ENCODE measurements at regions not wholly inside any gene's neighbourhood (a gene's known extent, or its start where the extent isn't known, plus 50 kb on each side); places are given as distances from the start of the nearest gene placed in this dataset.

DNA sequence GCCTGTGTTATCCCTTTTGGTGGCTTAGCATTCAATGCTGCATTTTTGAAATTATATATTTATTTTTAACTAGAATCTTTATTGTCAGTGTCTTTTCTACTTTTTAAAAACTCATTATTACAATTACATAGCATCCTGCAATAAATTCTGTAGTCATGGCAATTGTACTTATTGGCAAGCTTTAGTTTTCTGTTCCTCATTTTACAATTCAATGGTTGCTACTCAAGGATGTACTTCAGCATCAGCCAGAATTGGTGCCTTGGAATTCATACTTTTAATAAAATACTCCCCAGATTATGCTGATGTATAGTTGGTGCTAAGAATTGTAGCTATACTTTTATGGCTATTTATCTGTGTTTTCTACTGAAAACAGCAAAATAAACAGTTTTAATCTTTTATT is 1756.8 kb upstream of the SEL1L start:
- TF ChIP-seq, protein P1, sequence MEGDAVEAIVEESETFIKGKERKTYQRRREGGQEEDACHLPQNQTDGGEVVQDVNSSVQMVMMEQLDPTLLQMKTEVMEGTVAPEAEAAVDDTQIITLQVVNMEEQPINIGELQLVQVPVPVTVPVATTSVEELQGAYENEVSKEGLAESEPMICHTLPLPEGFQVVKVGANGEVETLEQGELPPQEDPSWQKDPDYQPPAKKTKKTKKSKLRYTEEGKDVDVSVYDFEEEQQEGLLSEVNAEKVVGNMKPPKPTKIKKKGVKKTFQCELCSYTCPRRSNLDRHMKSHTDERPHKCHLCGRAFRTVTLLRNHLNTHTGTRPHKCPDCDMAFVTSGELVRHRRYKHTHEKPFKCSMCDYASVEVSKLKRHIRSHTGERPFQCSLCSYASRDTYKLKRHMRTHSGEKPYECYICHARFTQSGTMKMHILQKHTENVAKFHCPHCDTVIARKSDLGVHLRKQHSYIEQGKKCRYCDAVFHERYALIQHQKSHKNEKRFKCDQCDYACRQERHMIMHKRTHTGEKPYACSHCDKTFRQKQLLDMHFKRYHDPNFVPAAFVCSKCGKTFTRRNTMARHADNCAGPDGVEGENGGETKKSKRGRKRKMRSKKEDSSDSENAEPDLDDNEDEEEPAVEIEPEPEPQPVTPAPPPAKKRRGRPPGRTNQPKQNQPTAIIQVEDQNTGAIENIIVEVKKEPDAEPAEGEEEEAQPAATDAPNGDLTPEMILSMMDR (IDR thresholded peaks at IDR 0.05): no peak
- TF ChIP-seq POLR2A (IDR thresholded peaks at IDR 0.05): no peak
- TF ChIP-seq EP300 (IDR thresholded peaks at IDR 0.05; ENCODE audit: low read depth): no peak

Data from transverse colon (tissue), 3 donors.